Ovary (tissue), 3 donors: ENCODE measurements at regions not wholly inside any gene's neighbourhood (a gene's known extent, or its start where the extent isn't known, plus 50 kb on each side); places are given as distances from the start of the nearest gene placed in this dataset.

Experiments used
- CTCF ChIP-seq, 3 donors: fragments of 450-650 bp in 2 of 3; fragments of 200-600 bp in 1 of 3; IDR thresholded peaks; one replicate each; pipeline versions ENCODE4 v1.5.1 to v1.8.0; 2016 to 2022; ENCODE audit warnings: antibody characterized with exemption in 3 of 3, mild to moderate bottlenecking in 1 of 3
- POLR2A ChIP-seq: fragments of 450-650 bp; IDR thresholded peaks from one replicate; pipeline ENCODE4 v1.6.1; 2017; ENCODE audit warnings: antibody characterized with exemption, mild to moderate bottlenecking, moderate library complexity
- donor health status: DM: no; HTN: no; CAD: no.

GRCh38 chr18:29840089-29840488 lies 1202.5 kb downstream of the DSC3 start:
- no peak for TF ChIP-seq CTCF (IDR thresholded peaks at IDR 0.05)
- TF ChIP-seq POLR2A: no peak
